OCI-LY7 (cell line): ENCODE measurements at regions not wholly inside any gene's neighbourhood (a gene's known extent, or its start where the extent isn't known, plus 50 kb on each side); places are given as distances from the start of the nearest gene placed in this dataset.

Experiments
- EZH2phosphoT487 ChIP-seq: fragments of 200-600 bp; sonication (generic); IDR thresholded peaks from 2 replicates; pipeline ENCODE4 v1.6.1; 2018; ENCODE audit warnings: low read depth, borderline replicate concordance, mild to moderate bottlenecking, mixed run types, antibody characterized with exemption, low read length, moderate library complexity, mixed read lengths
- TF ChIP-seq, protein P1 (sequence below): fragments of 200-600 bp; sonication (generic); conservative IDR thresholded peaks from 2 replicates; pipeline ENCODE4 v1.5.1; 2014; ENCODE audit warnings: mild to moderate bottlenecking, antibody characterized with exemption, low read length, moderate library complexity, mixed read lengths

DNA sequence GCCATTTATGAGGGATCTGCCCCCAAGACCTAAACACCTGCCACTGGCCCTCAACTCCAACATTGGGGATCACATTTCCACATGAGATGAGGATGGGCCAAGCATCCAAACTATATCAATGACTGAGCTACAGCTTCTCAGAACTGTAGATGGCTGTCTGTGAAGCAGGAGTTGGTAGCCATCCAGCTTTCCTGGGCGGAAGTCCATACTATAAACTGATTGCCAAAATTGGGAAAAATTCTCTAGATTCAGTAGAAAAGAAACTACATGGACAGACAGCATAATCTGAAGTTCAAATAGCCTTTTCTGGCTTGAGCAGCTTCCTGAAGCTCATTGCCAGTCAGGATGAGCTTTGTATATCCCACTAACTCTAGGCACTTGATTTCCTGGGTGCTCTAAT, 214.7 kb upstream of the ZBTB20 start:
- TF ChIP-seq, protein P1, sequence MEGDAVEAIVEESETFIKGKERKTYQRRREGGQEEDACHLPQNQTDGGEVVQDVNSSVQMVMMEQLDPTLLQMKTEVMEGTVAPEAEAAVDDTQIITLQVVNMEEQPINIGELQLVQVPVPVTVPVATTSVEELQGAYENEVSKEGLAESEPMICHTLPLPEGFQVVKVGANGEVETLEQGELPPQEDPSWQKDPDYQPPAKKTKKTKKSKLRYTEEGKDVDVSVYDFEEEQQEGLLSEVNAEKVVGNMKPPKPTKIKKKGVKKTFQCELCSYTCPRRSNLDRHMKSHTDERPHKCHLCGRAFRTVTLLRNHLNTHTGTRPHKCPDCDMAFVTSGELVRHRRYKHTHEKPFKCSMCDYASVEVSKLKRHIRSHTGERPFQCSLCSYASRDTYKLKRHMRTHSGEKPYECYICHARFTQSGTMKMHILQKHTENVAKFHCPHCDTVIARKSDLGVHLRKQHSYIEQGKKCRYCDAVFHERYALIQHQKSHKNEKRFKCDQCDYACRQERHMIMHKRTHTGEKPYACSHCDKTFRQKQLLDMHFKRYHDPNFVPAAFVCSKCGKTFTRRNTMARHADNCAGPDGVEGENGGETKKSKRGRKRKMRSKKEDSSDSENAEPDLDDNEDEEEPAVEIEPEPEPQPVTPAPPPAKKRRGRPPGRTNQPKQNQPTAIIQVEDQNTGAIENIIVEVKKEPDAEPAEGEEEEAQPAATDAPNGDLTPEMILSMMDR: no peak
- TF ChIP-seq EZH2phosphoT487: no peak
